Ovary (tissue), 3 donors: ENCODE measurements at regions not wholly inside any gene's neighbourhood (a gene's known extent, or its start where the extent isn't known, plus 50 kb on each side); places are given as distances from the start of the nearest gene placed in this dataset.

Experiments used
- EP300 ChIP-seq: sonication (generic); formaldehyde crosslinking; IDR thresholded peaks from one replicate; pipeline ENCODE4 v1.6.1; 2017; ENCODE audit warnings: antibody characterized with exemption
- POLR2A ChIP-seq: fragments of 450-650 bp; IDR thresholded peaks from one replicate; pipeline ENCODE4 v1.6.1; 2017; ENCODE audit warnings: antibody characterized with exemption, mild to moderate bottlenecking, moderate library complexity
- TF ChIP-seq, protein P1 (sequence below), 3 donors: fragments of 450-650 bp in 2 of 3; fragments of 200-600 bp in 1 of 3; IDR thresholded peaks; one replicate each; pipeline versions ENCODE4 v1.5.1 to v1.8.0; 2016 to 2022; ENCODE audit warnings: antibody characterized with exemption in 3 of 3, mild to moderate bottlenecking in 1 of 3
- donor health status: DM: no; HTN: no; CAD: no.

DNA sequence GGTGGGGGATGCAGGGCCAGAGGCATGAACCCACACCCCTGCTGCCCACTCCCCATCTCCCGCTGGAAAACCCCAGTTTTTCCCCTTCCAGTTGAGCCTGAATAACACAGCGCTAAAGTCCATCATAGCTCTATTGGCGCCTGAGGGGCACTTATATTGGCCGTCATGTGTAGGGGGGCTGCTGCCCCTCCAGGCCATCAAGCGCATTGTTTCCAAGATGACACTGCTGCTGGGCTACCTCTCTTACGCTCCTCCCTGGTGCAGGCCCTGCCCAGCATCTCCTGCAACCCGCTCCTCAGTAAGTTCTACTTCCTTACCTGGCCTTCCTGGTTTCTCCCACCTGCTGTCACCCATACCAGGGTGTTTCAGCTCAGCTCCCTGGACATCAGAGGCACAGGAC is 205.0 kb upstream of the RPL34 start:
- TF ChIP-seq, protein P1, sequence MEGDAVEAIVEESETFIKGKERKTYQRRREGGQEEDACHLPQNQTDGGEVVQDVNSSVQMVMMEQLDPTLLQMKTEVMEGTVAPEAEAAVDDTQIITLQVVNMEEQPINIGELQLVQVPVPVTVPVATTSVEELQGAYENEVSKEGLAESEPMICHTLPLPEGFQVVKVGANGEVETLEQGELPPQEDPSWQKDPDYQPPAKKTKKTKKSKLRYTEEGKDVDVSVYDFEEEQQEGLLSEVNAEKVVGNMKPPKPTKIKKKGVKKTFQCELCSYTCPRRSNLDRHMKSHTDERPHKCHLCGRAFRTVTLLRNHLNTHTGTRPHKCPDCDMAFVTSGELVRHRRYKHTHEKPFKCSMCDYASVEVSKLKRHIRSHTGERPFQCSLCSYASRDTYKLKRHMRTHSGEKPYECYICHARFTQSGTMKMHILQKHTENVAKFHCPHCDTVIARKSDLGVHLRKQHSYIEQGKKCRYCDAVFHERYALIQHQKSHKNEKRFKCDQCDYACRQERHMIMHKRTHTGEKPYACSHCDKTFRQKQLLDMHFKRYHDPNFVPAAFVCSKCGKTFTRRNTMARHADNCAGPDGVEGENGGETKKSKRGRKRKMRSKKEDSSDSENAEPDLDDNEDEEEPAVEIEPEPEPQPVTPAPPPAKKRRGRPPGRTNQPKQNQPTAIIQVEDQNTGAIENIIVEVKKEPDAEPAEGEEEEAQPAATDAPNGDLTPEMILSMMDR (IDR thresholded peaks at IDR 0.05), result no peak
- TF ChIP-seq POLR2A, result no peak
- TF ChIP-seq EP300, result no peak
